PC-9 (cell line): ENCODE measurements at regions not wholly inside any gene's neighbourhood (a gene's known extent, or its start where the extent isn't known, plus 50 kb on each side); places are given as distances from the start of the nearest gene placed in this dataset.
"Not testable (repeated sequence)": the region's sequence is repeated elsewhere in the genome, so short reads cannot be mapped to it uniquely, and the experiment has no call there.

Experiments used
- EZH2 ChIP-seq: fragments of 200-600 bp; sonication (generic); IDR thresholded peaks from 2 replicates; pipeline ENCODE4 v1.8.0; 2017; ENCODE audit warnings: antibody characterized with exemption, low read depth
- TF ChIP-seq, protein P1 (sequence below): fragments of 200-600 bp; sonication (generic); conservative IDR thresholded peaks from 2 replicates; pipeline ENCODE4 v1.6.1; 2017; ENCODE audit warnings: mixed run types, antibody characterized with exemption, mild to moderate bottlenecking, moderate library complexity

DNA sequence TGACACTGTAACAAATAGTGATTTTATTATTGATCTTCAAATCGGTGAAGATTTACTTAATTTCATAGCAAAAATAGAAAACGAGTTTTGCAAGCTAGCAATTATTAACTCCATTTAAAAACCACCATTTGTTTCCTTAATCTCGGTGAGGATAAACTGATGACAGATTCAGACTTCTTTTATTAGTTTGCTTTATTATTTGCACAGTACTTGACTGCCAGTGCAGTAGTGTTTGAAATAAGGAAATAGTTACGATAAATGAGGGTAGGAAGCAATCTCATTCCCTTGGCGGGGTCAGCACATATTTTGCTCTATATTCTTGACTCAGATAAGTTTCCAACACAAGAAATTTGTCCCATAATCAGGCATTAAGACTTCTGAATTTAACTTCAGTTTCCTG is 161.7 kb upstream of the PLGLB1 start:
- TF ChIP-seq, protein P1, sequence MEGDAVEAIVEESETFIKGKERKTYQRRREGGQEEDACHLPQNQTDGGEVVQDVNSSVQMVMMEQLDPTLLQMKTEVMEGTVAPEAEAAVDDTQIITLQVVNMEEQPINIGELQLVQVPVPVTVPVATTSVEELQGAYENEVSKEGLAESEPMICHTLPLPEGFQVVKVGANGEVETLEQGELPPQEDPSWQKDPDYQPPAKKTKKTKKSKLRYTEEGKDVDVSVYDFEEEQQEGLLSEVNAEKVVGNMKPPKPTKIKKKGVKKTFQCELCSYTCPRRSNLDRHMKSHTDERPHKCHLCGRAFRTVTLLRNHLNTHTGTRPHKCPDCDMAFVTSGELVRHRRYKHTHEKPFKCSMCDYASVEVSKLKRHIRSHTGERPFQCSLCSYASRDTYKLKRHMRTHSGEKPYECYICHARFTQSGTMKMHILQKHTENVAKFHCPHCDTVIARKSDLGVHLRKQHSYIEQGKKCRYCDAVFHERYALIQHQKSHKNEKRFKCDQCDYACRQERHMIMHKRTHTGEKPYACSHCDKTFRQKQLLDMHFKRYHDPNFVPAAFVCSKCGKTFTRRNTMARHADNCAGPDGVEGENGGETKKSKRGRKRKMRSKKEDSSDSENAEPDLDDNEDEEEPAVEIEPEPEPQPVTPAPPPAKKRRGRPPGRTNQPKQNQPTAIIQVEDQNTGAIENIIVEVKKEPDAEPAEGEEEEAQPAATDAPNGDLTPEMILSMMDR, result not testable (repeated sequence)
- TF ChIP-seq EZH2, result not testable (repeated sequence)
